H1 (cell line): ENCODE measurements at regions not wholly inside any gene's neighbourhood (a gene's known extent, or its start where the extent isn't known, plus 50 kb on each side); places are given as distances from the start of the nearest gene placed in this dataset.

Experiments used
- CTCF ChIA-PET: fragments of 300-600 bp; sonication (Branson Sonifier 250); formaldehyde crosslinking; loops from one replicate; lab custom pipeline; 2021; ENCODE audit not compliant: partially characterized antibody; lab: Charles Lee
- POLR2A ChIA-PET: fragments of 300-600 bp; sonication (Branson Sonifier 250); formaldehyde crosslinking; loops from one replicate; lab custom pipeline; 2021; ENCODE audit warnings: inconsistent platforms; ENCODE audit not compliant: partially characterized antibody; lab: Charles Lee
- DNase-seq, 2 experiments: peaks; one replicate each; pipeline versions ENCODE4 v3.0.0 to v3.0.0-alpha.2; 2010 to 2022; ENCODE audit warnings: low spot score in 2 of 2, low read depth in 1 of 2, mixed read lengths in 1 of 2
- FAIRE-seq: peaks from 2 replicates; lab custom pipeline; 2011; peaks lifted over from hg19 to GRCh38; lab: Jason Lieb, UNC
- H2AFZ ChIP-seq: 2 replicates; pipeline ENCODE4 v1.8.1; 2012; ENCODE audit warnings: low read length, inconsistent platforms
- H2AK5ac ChIP-seq: 2 replicates; pipeline ENCODE4 v1.6.1; 2013; ENCODE audit warnings: low read depth, low read length
- H2BK120ac ChIP-seq: replicated peaks from 2 replicates; pipeline ENCODE3; 2013; ENCODE audit warnings: low read depth, low read length, inconsistent platforms
- H2BK12ac ChIP-seq: 2 replicates; pipeline ENCODE4 v1.6.1; 2013; ENCODE audit warnings: low read depth, low read length
- H2BK15ac ChIP-seq: 2 replicates; pipeline ENCODE4 v1.6.1; 2013; ENCODE audit warnings: low read length
- H2BK20ac ChIP-seq: 2 replicates; pipeline ENCODE4 v1.6.1; 2013; ENCODE audit warnings: low read length
- H2BK5ac ChIP-seq: 2 replicates; pipeline ENCODE4 v1.6.1; 2013; ENCODE audit warnings: low read depth, low read length
- H3K14ac ChIP-seq: 2 replicates; pipeline ENCODE4 v1.6.1; 2013; ENCODE audit warnings: inconsistent platforms; ENCODE audit not compliant: insufficient read length
- H3K18ac ChIP-seq: 2 replicates; pipeline ENCODE4 v1.6.1; 2013; ENCODE audit warnings: low read length; ENCODE audit errors: extremely low read depth
- H3K23ac ChIP-seq: 2 replicates; pipeline ENCODE4 v1.6.1; 2013; ENCODE audit warnings: inconsistent platforms; ENCODE audit not compliant: insufficient read length
- H3K23me2 ChIP-seq: 2 replicates; pipeline ENCODE4 v1.6.1; 2013; ENCODE audit warnings: low read depth, low read length
- H3K27ac ChIP-seq: 2 replicates; pipeline ENCODE4 v1.6.1; 2011; ENCODE audit warnings: low read depth, low read length, inconsistent platforms
- H3K27me3 ChIP-seq, 4 experiments: replicated peaks in 1 of 4; 1 replicate in 1 of 4; 2 replicates in 3 of 4; pipeline versions ENCODE4 v1.6.1 to v1.8.1; 2011 to 2013; ENCODE audit warnings: low read length in 3 of 4, mild to moderate bottlenecking in 3 of 4, inconsistent platforms in 2 of 4, mixed read lengths in 2 of 4, moderate library complexity in 1 of 4; ENCODE audit not compliant: control insufficient read depth in 3 of 4, insufficient read depth in 3 of 4; ENCODE audit errors: extremely low read depth in 1 of 4
- H3K36me3 ChIP-seq, 4 experiments: 2 replicates each; pipeline versions ENCODE4 v1.6.1 to v1.8.1; 2011 to 2013; ENCODE audit warnings: mild to moderate bottlenecking in 4 of 4, low read length in 3 of 4, moderate library complexity in 2 of 4, control low read depth in 1 of 4, inconsistent platforms in 1 of 4; ENCODE audit not compliant: insufficient read depth in 4 of 4, control insufficient read depth in 2 of 4
- H3K4ac ChIP-seq: replicated peaks from 2 replicates; pipeline ENCODE3; 2013; ENCODE audit warnings: low read length, low read depth, mixed read lengths, inconsistent platforms; ENCODE audit not compliant: insufficient read length
- H3K4me1 ChIP-seq, 4 experiments: replicated peaks in 1 of 4; 1 replicate in 1 of 4; 2 replicates in 3 of 4; pipeline versions ENCODE4 v1.6.1 to v1.8.1; 2011 to 2013; ENCODE audit warnings: low read length in 3 of 4, inconsistent platforms in 2 of 4, mixed read lengths in 1 of 4; ENCODE audit not compliant: insufficient read depth in 4 of 4, control insufficient read depth in 3 of 4
- H3K4me2 ChIP-seq, 2 experiments: 2 replicates each; pipeline versions ENCODE4 v1.6.1 to v1.8.1; 2011 to 2013; ENCODE audit warnings: low read depth in 2 of 2, low read length in 2 of 2, control low read depth in 1 of 2, inconsistent platforms in 1 of 2, mild to moderate bottlenecking in 1 of 2; ENCODE audit not compliant: insufficient read depth in 1 of 2
- H3K4me3 ChIP-seq, 4 experiments: fragments of 200-600, 300-600 bp in 1 of 4; sonication (generic), shearing (Covaris generic), sonication (Bioruptor Twin) in 1 of 4; 2 replicates each; pipeline versions ENCODE4 v1.5.1 to v1.8.1; 2011 to 2016; ENCODE audit warnings: low read length in 4 of 4, low read depth in 3 of 4, control low read depth in 2 of 4, inconsistent platforms in 2 of 4, mild to moderate bottlenecking in 2 of 4, mixed read lengths in 1 of 4, moderate library complexity in 1 of 4; ENCODE audit not compliant: insufficient read depth in 2 of 4; ENCODE audit errors: extremely low read depth in 1 of 4
- H3K56ac ChIP-seq: replicated peaks from 2 replicates; pipeline ENCODE3; 2013; ENCODE audit warnings: low read depth, mild to moderate bottlenecking, mixed read lengths, low read length, inconsistent platforms; ENCODE audit not compliant: insufficient read length
- H3K79me1 ChIP-seq: 2 replicates; pipeline ENCODE4 v1.6.1; 2013; ENCODE audit warnings: low read depth, low read length, control low read depth
- H3K79me2 ChIP-seq, 2 experiments: 2 replicates each; pipeline versions ENCODE4 v1.6.1 to v1.8.1; 2012 to 2013; ENCODE audit warnings: low read length in 2 of 2, mild to moderate bottlenecking in 2 of 2, inconsistent platforms in 1 of 2; ENCODE audit not compliant: insufficient read depth in 2 of 2, control insufficient read depth in 1 of 2
- H3K9ac ChIP-seq, 4 experiments: replicated peaks in 1 of 4; 1 replicate in 1 of 4; 2 replicates in 3 of 4; pipeline versions ENCODE4 v1.6.1 to v1.8.1; 2011 to 2013; ENCODE audit warnings: low read depth in 3 of 4, low read length in 3 of 4, control low read depth in 2 of 4, mild to moderate bottlenecking in 2 of 4, moderate library complexity in 2 of 4, inconsistent platforms in 1 of 4; ENCODE audit errors: extremely low read depth in 1 of 4
- H3K9me3 ChIP-seq, 2 experiments: 2 replicates each; pipeline versions ENCODE4 v1.6.1 to v1.8.1; 2012 to 2013; ENCODE audit warnings: mild to moderate bottlenecking in 2 of 2, moderate library complexity in 2 of 2, control low read depth in 1 of 2, inconsistent platforms in 1 of 2, low read depth in 1 of 2, low read length in 1 of 2, mixed read lengths in 1 of 2; ENCODE audit not compliant: insufficient read depth in 2 of 2
- H4K20me1 ChIP-seq, 2 experiments: replicated peaks in 1 of 2; 2 replicates each; pipeline versions ENCODE3 to v1.8.1; 2011 to 2013; ENCODE audit warnings: inconsistent platforms in 2 of 2, low read length in 2 of 2, mild to moderate bottlenecking in 1 of 2; ENCODE audit not compliant: insufficient read depth in 2 of 2, control insufficient read depth in 1 of 2
- H4K5ac ChIP-seq: 2 replicates; pipeline ENCODE4 v1.6.1; 2013; ENCODE audit warnings: low read length, low read depth, mixed read lengths, inconsistent platforms; ENCODE audit not compliant: insufficient read length
- H4K8ac ChIP-seq: 2 replicates; pipeline ENCODE4 v1.8.0; 2013; ENCODE audit warnings: mild to moderate bottlenecking, moderate library complexity, low read length, inconsistent platforms; ENCODE audit not compliant: insufficient read depth; ENCODE audit errors: extremely low read depth
- H4K91ac ChIP-seq: replicated peaks from 2 replicates; pipeline ENCODE3; 2013; ENCODE audit warnings: low read length, mixed read lengths, inconsistent platforms; ENCODE audit not compliant: insufficient read length
- RAD21 ChIP-seq, 2 experiments: IDR thresholded peaks in 1 of 2; conservative IDR thresholded peaks in 1 of 2; 2 replicates each; pipeline ENCODE4 v1.6.1; 2011; ENCODE audit warnings: low read depth in 2 of 2, low read length in 2 of 2, improper control_type of control experiment in 1 of 2, inconsistent platforms in 1 of 2, mild to moderate bottlenecking in 1 of 2, moderate library complexity in 1 of 2
- WGBS, 2 experiments: shearing (Covaris generic) in 1 of 2; methylation state at CpG; one replicate each; pipeline versions ENCODE4 v1.1.6 to v1.1.7; 2013 to 2015; ENCODE audit warnings: low lambda C conversion rate in 2 of 2, mixed read lengths in 2 of 2, inconsistent platforms in 1 of 2, low coverage in 1 of 2, missing lambda C conversion rate in 1 of 2; ENCODE audit not compliant: insufficient replicate concordance in 2 of 2, insufficient coverage in 1 of 2, insufficient read length in 1 of 2; ENCODE audit errors: extremely low coverage in 1 of 2, missing lambda C conversion rate in 1 of 2; 5-methylcytosine and 5-hydroxymethylcytosine counted together

GRCh38 chr1:189782295-189782694, 695.4 kb downstream of the BRINP3 start:
- Histone ChIP-seq H3K79me1 (no peaks in the 10 kb centered on the region), H3K9me3 (no peaks in the 10 kb centered on the region), H2BK15ac (no peak overlapping the region), H3K36me3 (no peaks in the 10 kb centered on the region), H4K8ac (no peak overlapping the region), H3K27ac (no peak overlapping the region), H3K18ac (no peak overlapping the region), H2BK120ac (no peak overlapping the region), H3K79me2 (no peaks in the 10 kb centered on the region), H3K4me2 (no peak overlapping the region), H3K14ac (no peak overlapping the region), H3K4me1 (no peaks in the 10 kb centered on the region), H3K27me3 (no peaks in the 10 kb centered on the region), H4K5ac (no peak overlapping the region), H3K4ac (no peak overlapping the region), H2BK20ac (no peak overlapping the region), H4K91ac (no peak overlapping the region), H3K9ac (no peak overlapping the region), H3K56ac (no peak overlapping the region), H2AK5ac (no peak overlapping the region), H3K23me2 (no peaks in the 10 kb centered on the region), H2BK12ac (no peak overlapping the region), H3K23ac (no peak overlapping the region), H3K4me3 (no peak overlapping the region), H2BK5ac (no peak overlapping the region), H4K20me1 (no peaks in the 10 kb centered on the region), H2AFZ (peak overlapping the region; percentile 83; the same call in 1 of the 2 replicates)
- 91% methylated on average over 2 of the region's 2 CpGs; no CpG with 5 or more reads in 1 of the 2 experiments for WGBS, 2 experiments
- FAIRE-seq = no peak
- no peak for TF ChIP-seq RAD21 (IDR thresholded peaks at IDR 0.05 in 1 of 2, conservative IDR thresholded peaks at IDR 0.05 in 1 of 2; ENCODE audit: low read depth in 2 of 2, low read length in 2 of 2)
- POLR2A ChIA-PET = no interaction called here
- CTCF ChIA-PET = interaction anchor here (1.8 kb wide), 1 partner anchor 13 kb away, joined by 4 read pairs; no protein-coding TSS in a partner anchor
- DNase-seq = no peak
